ENCODE measurements at regions not wholly inside any gene's neighbourhood (a gene's known extent, or its start where the extent isn't known, plus 50 kb on each side); places are given as distances from the start of the nearest gene placed in this dataset.

- in situ Hi-C loops (cut with HindIII; ENCODE audit: low sequenced_read_pairs) = no loop called here
These were observed 51.0 kb upstream of the RARB start for GRCh38 chr3:25377042-25377441.

Data from endothelial cell of hepatic sinusoid (primary cell).